ENCODE measurements at regions not wholly inside any gene's neighbourhood (a gene's known extent, or its start where the extent isn't known, plus 50 kb on each side); places are given as distances from the start of the nearest gene placed in this dataset.

- TF ChIP-seq CTCF (conservative IDR thresholded peaks at IDR 0.05 in 1 of 2, IDR thresholded peaks at IDR 0.05 in 1 of 2; ENCODE audit: extremely low read depth in 1 of 2, insufficient read depth in 1 of 2, low read depth in 1 of 2, low read length in 2 of 2): no peak
- no peak for TF ChIP-seq EZH2 (IDR thresholded peaks at IDR 0.05; ENCODE audit: borderline replicate concordance, low read length)
Measured at GRCh38 chr20:40081653-40082052, 607.4 kb downstream of the MAFB start.
